ENCODE measurements at regions not wholly inside any gene's neighbourhood (a gene's known extent, or its start where the extent isn't known, plus 50 kb on each side); places are given as distances from the start of the nearest gene placed in this dataset.
"Not testable (repeated sequence)": the region's sequence is repeated elsewhere in the genome, so short reads cannot be mapped to it uniquely, and the experiment has no call there.

GRCh38 chr7:97381815-97382554 is 264.5 kb downstream of the SDHAF3 start:
- DNase-seq: no peak

DNA sequence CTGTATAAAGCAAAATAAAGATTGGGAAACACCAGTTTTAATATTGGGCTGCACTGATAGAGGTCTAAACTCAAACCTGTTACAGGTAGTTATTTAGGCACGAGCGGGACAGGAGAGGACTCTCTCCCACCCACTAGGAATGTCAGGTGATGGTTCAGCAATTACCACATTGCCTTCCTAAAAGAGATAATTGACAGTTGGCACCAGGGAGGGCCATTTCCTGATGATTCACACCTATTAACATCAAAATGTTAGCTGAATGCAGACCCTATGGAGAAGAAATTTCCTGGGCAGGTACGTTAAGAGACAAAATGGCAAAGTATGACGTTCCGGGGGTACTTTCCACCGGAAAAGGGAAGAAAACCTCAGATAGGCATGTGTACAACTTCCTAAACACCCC is 272.6 kb downstream of the SDHAF3 start:
- no peak for DNase-seq

DNA sequence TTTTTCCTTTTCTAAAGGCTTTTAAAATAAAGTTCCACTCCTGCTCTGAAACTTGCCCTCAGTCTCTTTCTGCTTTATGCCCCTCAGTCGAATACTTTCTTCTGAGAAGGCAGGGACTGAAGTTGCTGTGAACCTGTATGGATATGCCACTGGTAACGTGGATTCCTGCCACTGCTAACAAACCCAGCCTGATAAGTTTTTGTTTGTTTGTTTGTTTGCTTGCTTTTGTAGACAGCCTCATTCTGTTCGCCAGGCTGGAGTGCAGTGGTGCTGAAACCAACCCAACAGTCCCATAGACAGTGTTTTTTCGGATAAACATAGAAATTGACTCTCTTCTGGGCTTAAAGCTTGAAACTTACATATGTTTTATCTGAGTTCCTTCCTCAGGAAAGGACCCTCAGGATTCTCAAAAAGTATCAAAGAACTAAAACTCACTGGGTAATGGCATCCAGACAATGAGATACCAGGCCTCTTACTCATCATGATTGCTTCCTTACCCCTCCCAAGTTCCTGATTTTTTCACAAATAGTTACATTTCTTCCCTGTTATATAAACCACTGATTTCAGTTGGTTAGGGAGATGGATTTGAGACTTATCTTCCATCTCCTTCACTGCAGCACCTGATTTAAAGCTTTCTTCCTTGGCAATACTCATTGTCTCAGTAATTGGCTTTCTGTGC is 273.6 kb downstream of the SDHAF3 start:
- DNase-seq: no peak

- DNase-seq: no peak
These were observed 283.9 kb downstream of the SDHAF3 start for GRCh38 chr7:97401398-97401797.

GRCh38 chr7:97405835-97406234 is 288.3 kb downstream of the SDHAF3 start:
- no peak for DNase-seq

- no peak for DNase-seq
These were observed 289.6 kb downstream of the SDHAF3 start for GRCh38 chr7:97407106-97407505.

GRCh38 chr7:97409346-97409745 is 291.8 kb downstream of the SDHAF3 start:
- DNase-seq: no peak

DNA sequence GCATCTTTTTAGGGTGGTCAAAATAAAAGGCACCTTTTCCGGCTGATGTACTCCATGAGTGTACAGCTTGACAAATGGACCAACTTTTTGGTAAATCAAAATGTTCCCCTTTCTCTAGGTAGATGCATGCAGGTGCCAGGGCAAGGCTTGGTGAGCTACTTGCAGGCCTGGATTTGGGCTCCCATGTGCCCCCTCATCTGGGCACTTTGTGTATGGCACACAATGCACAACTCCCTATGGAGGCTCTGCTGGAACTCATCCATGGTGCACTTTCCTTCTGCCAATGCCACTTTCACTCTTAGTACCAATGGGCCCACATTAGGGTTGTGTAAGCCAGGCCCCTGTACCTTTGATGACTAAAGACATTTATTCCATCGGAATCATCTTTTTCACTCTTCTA is 300.8 kb downstream of the SDHAF3 start:
- DNase-seq: no peak

- no peak for DNase-seq
These were observed 302.4 kb downstream of the SDHAF3 start for GRCh38 chr7:97419898-97420297.

- DNase-seq: no peak
These were observed 303.9 kb downstream of the SDHAF3 start for GRCh38 chr7:97421307-97421930.

- DNase-seq: no peak
These were observed 304.5 kb downstream of the SDHAF3 start for GRCh38 chr7:97422046-97422445.

- DNase-seq: no peak
These were observed 301.9 kb upstream of the TAC1 start for GRCh38 chr7:97430006-97430405.

GRCh38 chr7:97439637-97440214 is 292.2 kb upstream of the TAC1 start:
- DNase-seq: no peak

- DNase-seq: peak; percentile 67
These were observed 285.5 kb upstream of the TAC1 start for GRCh38 chr7:97446361-97446760.

DNA sequence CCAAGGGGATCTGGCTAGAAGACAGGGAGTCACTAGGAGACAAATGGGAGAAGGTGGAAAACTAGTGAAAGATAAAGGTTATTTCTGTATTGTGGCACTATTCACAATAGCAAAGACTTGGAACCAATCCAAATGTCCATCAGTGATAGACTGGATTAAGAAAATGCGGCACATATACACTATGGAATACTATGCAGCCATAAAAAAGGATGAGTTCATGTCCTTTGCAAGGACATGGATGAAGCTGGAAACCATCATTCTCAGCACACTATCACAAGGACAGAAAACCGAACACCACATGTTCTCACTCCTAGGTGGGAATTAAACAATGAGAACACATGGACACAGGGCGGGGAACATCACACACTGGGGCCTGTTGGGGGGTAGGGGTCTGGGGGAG is 282.4 kb upstream of the TAC1 start:
- not testable (repeated sequence) for DNase-seq

DNA sequence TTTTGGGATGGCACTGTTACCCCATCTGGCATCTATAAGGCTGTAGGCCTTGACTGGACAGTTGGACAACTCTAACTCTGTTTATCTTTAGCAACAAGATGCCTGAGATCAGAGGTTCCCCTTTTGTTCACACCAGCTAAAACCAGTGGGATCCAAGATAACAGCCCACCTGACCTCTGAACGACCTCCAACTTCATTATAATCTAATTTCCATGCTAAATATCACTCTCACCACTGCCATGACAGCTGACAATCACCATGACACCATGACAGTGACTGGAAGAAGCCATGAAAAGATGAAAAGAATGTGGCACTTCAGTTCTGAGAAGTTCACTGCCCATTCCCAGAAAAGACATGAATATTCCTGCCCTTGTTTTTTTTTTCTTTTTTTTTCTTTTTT is 281.4 kb upstream of the TAC1 start:
- no peak for DNase-seq

DNA sequence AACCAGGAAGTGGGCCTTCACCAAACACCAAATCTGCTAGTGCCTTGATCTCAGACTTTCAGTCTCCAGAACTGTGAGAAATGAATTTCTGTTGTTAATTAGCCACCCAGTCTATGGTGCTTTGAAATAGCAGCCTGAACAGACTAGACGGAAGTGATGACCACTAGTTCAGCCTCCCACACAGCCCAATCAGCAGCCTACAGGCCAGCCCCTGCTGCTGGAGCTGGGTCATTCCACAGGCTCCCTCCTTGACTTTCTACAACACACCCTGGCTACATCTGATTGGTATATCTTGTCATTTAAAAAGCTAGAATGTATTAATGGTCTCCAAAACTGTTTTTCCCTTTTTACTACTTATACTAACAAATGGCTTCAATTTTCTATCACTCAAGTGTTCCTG is 277.2 kb upstream of the TAC1 start:
- DNase-seq: no peak

DNA sequence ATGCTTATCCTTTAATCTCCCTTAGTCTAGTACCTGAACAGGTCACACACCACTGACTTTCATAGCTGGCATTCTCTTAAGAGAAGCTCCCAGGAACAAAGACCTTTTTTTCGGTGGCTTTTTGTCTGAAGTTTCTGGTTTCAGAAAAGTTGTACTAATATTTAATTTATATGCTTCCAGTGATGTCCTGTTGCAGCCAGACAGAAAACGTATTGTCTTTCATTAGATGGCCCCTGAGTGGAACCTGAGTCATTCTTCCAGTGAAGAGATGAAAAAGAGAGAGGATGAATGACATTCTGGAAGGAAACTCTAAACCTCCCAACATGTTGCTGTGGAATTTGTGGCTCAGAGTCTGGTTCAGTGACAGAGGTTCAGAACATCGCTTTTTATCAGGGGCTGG is 274.8 kb upstream of the TAC1 start:
- DNase-seq: no peak

DNA sequence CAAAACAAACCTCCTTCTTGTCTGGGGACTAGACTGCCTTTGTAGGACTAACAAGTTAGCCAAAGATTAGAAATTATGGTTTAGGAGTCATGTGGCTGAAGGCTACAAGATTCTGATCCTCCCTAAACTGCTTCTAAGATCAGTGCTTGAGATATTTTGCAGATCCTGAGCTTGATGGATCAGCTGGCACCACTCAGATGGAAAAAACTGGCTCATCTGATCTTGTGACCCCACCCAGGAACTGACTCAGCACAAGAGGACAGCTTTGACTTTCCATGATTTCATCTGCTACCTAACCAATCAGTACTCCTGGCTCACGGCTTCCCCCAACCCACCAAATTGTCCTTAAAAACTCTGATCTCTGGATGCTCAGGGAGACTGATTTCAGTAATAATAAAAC is 271.5 kb upstream of the TAC1 start:
- no peak for DNase-seq

DNA sequence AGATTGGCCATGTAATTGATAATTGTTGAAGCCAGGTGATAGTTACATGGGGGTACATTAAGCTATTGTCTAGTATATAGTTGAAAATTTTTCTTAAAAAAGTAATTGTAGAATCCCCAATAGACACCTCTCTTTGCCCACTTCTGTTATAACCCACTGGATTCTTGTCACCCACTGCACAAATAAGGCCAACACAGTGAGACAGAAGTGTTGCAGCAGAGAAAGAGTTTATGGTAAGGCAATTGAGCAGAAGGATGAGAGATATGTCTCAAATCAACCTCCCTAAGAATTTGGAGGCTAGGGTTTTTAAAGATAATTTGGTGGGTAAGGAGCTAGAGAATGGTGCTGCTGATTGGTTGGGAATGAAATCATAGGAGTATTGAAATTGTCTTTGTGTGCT is 270.3 kb upstream of the TAC1 start:
- no peak for DNase-seq

GRCh38 chr7:97466071-97466470 is 265.8 kb upstream of the TAC1 start:
- DNase-seq: no peak

GRCh38 chr7:97466999-97467740 is 264.7 kb upstream of the TAC1 start:
- DNase-seq: no peak

- DNase-seq: no peak
These were observed 263.4 kb upstream of the TAC1 start for GRCh38 chr7:97468493-97468892.
